Stimulated activated CD4-positive, alpha-beta T cell treated with anti-CD3 and anti-CD28 coated beads, Interleukin-15, amount 100 ng/mL, for 48 hours (primary cell): ENCODE measurements at regions not wholly inside any gene's neighbourhood (a gene's known extent, or its start where the extent isn't known, plus 50 kb on each side); places are given as distances from the start of the nearest gene placed in this dataset.
A peak's percentile ranks its signal among the peaks of the same experiment; 100 is the strongest.

Experiments used
- DNase-seq, 2 donors: peaks; one replicate each; pipeline ENCODE4 v3.0.0-alpha.2; 2020; ENCODE audit warnings: low read depth in 2 of 2

DNA sequence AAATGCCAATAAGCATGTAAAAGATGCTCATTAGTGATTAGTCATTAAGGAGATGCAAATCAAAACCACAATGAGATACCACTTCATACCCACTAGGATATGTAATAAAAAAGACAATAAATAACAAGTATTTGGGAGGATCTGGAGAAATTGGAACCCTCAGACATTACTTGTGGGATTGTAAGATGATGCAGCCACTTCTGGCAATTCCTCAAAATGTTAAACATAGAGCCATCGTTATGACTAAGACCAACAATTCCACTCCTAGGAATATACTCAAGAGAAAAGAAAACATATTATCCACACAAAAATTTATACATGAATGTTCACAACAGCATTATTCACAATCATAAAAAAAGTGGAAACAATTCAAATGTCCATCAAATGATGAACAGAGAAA lies 336.2 kb upstream of the PMFBP1 start:
- DNase-seq, result no peak

DNA sequence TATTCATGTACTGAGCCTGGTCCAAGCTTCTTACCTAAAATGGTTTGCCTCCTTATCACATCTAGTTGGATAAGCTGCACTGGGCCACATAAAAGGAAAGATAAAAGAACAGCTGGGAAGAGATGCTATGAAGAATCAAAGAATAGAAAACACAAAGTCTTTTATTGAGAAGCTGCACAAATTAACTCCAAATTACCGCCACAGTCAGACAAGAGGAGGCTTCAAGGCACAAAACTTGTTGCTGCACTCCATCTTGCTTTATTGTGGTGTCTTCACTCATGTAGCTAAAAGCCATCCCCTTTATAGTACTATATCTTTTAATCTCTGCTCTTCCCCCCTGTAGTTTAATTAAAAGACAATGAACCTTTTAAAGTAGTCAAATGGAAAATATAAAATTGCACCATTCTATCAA lies 330.6 kb upstream of the PMFBP1 start:
- no peak for DNase-seq

GRCh38 chr16:72501739-72502593 lies 330.0 kb upstream of the PMFBP1 start:
- peak; percentile 1 to 7 for DNase-seq

DNA sequence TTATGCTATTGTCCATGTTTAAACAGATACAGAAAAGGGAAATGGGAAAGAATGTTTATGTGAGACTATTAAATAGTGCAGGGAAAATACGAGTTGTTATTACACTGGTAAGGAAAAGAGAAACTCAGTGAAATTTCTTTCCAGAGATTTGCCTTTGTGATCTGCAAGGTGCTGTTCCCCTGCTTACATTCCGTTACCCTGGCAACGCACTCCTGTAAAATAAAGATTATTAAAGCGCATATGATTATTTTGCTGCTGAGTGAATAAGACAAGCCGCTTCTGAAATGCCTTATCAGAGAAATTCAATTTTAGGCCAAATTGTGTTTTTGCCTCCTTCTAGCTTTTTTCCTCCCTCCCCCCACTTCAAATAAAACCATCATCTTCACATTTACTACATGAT lies 328.6 kb upstream of the PMFBP1 start:
- DNase-seq, result no peak

DNA sequence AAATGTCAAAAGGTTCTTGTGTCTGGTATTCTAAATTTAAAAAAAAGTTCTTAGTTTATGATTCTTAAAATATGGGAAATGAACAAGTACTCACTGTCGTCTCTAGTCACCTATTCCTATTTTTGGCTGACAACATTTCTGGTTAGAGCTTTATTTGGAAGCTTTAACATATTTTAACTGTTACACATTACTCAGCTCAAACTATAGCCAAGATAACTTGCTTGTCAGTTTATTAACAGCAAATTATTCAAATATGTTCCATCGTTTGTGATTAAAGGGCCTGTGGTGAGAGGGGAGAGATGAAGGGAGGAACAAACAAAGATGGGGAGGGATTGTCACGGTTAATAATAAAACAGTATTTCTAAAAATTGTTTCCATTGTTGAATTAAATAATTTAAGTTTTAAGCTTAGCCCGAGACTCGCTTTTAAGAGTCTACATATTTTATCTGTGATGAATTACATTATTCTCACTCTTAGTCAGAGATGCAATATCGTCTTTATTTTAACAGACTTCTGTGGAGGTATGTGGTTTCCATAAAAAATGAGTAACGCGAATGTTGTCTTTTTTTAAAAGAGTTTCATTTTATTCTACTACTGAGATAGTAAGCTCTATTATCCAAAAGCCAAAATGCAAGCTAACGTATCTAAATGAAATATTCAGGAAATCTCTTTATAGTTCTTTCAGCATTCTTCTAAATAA lies 321.9 kb upstream of the PMFBP1 start:
- DNase-seq, result no peak

DNA sequence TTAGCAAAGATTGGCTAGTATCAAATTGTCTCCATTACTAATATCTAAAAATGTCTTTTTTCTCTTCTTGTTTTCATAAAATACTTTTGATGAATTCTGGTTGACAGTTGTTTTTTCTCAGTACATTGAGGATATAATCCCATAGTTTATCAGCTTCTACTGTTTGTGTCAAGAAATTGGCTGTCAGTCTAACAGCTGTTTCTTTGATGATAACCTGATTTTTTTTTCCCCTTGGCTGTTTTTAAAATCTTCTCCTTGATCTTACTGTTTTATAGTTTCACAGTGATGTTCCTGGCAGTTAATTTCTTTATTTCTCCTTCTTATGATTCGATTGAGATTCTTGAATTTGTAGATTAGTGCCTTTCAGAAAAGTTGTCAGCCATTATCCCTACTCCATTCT lies 315.3 kb upstream of the PMFBP1 start:
- no peak for DNase-seq

- no peak for DNase-seq
These were observed 310.7 kb upstream of the PMFBP1 start for GRCh38 chr16:72482695-72483094.

DNA sequence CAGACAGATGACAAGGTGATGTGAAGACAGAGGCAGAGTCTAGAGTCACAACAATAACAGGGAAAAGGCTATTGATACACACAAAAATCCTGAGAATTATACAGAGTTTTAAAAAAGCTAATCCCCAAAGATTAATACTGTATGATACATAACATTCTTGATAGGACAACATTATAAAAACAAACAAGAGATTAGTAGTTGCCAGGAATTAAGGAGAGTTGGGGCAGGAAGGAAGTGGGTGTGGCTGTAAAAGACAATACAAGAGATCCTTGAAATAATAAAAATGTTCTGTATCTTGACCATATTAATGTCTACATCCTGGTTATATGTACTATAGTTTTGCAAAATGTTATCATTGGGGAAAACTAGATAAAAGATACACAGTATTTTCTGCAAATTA lies 309.5 kb upstream of the PMFBP1 start:
- no peak for DNase-seq

- DNase-seq, result no peak
These were observed 309.0 kb upstream of the PMFBP1 start for GRCh38 chr16:72480911-72481310.

- no peak for DNase-seq
These were observed 303.7 kb upstream of the PMFBP1 start for GRCh38 chr16:72475688-72476087.

- no peak for DNase-seq
These were observed 302.7 kb upstream of the PMFBP1 start for GRCh38 chr16:72474501-72475123.

- no peak for DNase-seq
These were observed 301.7 kb upstream of the PMFBP1 start for GRCh38 chr16:72473631-72474030.

DNA sequence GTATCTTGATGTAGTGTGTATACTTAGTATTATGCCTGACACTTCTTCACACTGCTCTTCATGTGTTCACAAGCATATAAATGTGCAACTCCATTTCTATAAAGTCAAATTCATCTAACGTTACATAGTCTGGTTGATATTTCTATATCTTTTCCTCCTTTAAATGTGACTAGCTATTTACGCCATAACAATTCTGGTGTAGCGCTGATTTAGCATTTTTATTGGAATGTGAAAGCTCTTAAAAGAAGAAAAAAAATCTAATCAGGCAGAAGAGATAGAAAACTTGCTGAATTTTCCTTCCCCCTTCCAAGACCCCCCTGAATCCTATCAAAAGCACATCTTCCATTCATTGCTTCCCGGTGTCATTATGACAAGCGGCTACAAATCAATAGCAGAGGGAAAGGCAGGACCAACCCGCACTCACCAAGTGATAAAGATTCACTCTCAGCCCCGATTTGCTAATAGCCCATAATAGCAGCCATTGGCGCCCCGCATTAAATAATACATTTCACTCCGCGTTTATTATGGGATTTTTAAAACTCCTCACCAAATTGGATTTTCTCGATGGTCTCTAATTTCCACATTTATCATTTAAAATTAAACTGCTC lies 299.5 kb upstream of the PMFBP1 start:
- no peak for DNase-seq

- DNase-seq, result no peak
These were observed 298.6 kb upstream of the PMFBP1 start for GRCh38 chr16:72470541-72470940.

- no peak for DNase-seq
These were observed 298.0 kb upstream of the PMFBP1 start for GRCh38 chr16:72469932-72470331.

GRCh38 chr16:72468582-72468981 lies 296.6 kb upstream of the PMFBP1 start:
- DNase-seq, result no peak

- no peak for DNase-seq
These were observed 295.3 kb upstream of the PMFBP1 start for GRCh38 chr16:72467157-72467759.

- DNase-seq, result no peak
These were observed 292.8 kb upstream of the PMFBP1 start for GRCh38 chr16:72464597-72465368.

GRCh38 chr16:72464052-72464451 lies 292.1 kb upstream of the PMFBP1 start:
- DNase-seq, result no peak

GRCh38 chr16:72458035-72458434 lies 286.1 kb upstream of the PMFBP1 start:
- DNase-seq, result no peak

DNA sequence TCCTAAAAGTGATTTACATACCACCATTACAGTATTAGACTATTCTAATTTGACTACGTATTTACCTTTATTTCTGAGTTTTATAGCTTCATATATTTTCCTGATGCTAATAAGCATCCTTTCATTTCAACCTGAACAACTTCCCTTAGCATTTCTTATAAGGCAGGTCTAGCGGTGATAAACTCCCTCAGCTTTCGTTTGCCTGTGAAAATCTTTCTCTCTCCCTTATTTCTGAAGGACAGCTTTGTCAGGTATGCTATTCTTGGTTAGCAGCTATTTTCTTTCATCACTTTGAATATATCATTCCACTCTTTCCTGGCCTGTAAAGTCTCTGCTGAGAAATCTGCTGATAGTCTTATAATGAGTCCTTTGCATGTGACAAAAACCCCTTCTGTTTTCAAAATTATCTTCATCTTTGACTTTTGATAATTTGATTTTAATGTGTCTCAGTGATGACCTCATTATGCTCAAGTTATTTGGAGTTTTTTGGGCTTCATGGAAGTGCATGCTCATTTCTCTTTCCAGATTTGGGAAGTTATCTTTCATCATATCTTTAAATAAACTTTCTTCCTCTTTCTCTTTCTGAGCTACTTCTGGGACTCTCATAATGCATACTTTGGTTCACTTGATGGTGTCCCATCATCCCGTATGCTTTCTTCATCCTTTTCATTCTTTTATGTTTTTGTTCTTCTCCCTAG lies 285.4 kb upstream of the PMFBP1 start:
- no peak for DNase-seq
